IMR-90 (cell line): ENCODE measurements at regions not wholly inside any gene's neighbourhood (a gene's known extent, or its start where the extent isn't known, plus 50 kb on each side); places are given as distances from the start of the nearest gene placed in this dataset.

ENCODE experiments used
- ATAC-seq: fragments of 200-7000 bp; cut with Tn5 transposase; 2 replicates; pipeline ENCODE4 v1.9.1; 2020; ENCODE audit warnings: low read depth, mild to moderate bottlenecking, moderate library complexity
- BruUV-seq: library from RNA; stranded (reverse); fragments of 400-500 nt; replicated peaks from 2 replicates; lab custom pipeline; 2021; lab: Mats Ljungman, UMichigan
- CTCF ChIA-PET: fragments of 300-600 bp; formaldehyde crosslinking; extraction: SDS; loops from one replicate; lab custom pipeline; 2021; ENCODE audit warnings: antibody characterized with exemption; lab: Yijun Ruan, JAX
- POLR2A ChIA-PET: fragments of 300-600 bp; sonication (Branson Sonifier 250); formaldehyde crosslinking; loops from one replicate; lab custom pipeline; 2022; ENCODE audit warnings: antibody characterized with exemption; ENCODE audit not compliant: unreplicated experiment; lab: Charles Lee
- DNase-seq: peaks from one replicate; pipeline ENCODE4 v3.0.0; 2013
- H2AFZ ChIP-seq: replicated peaks from 2 replicates; pipeline ENCODE3; 2013; ENCODE audit warnings: low read length, mild to moderate bottlenecking; ENCODE audit not compliant: poor library complexity
- H2AK5ac ChIP-seq: 2 replicates; pipeline ENCODE4 v1.6.1; 2013; ENCODE audit warnings: low read depth, low read length, inconsistent platforms
- H2AK9ac ChIP-seq: replicated peaks from 2 replicates; pipeline ENCODE3; 2013; ENCODE audit warnings: mild to moderate bottlenecking, low read depth, low read length, moderate library complexity; ENCODE audit not compliant: poor library complexity
- H2BK120ac ChIP-seq: 2 replicates; pipeline ENCODE4 v1.6.1; 2013; ENCODE audit warnings: low read depth, low read length, inconsistent platforms
- H2BK15ac ChIP-seq: 3 replicates; pipeline ENCODE4 v1.6.1; 2013; ENCODE audit warnings: low read depth, low read length, inconsistent platforms
- H2BK20ac ChIP-seq: 2 replicates; pipeline ENCODE4 v1.6.1; 2013; ENCODE audit warnings: low read depth, mild to moderate bottlenecking, inconsistent platforms, low read length, moderate library complexity
- H2BK5ac ChIP-seq: 2 replicates; pipeline ENCODE4 v1.6.1; 2013; ENCODE audit warnings: mild to moderate bottlenecking, low read depth, low read length, inconsistent platforms; ENCODE audit not compliant: poor library complexity, severe bottlenecking
- H3K14ac ChIP-seq: replicated peaks from 2 replicates; pipeline ENCODE4 v1.6.1; 2013; ENCODE audit warnings: low read depth, low read length, inconsistent platforms
- H3K18ac ChIP-seq: 2 replicates; pipeline ENCODE4 v1.6.1; 2013; ENCODE audit warnings: low read depth, low read length, control low read depth
- H3K23ac ChIP-seq: 2 replicates; pipeline ENCODE4 v1.6.1; 2013; ENCODE audit warnings: low read depth, low read length, inconsistent platforms
- H3K27ac ChIP-seq: 2 replicates; pipeline ENCODE4 v1.5.1; 2013; ENCODE audit warnings: mild to moderate bottlenecking, control low read depth, low read length; ENCODE audit not compliant: insufficient read depth
- H3K27me3 ChIP-seq: 2 replicates; pipeline ENCODE4 v1.6.1; 2013; ENCODE audit warnings: low read length; ENCODE audit not compliant: control insufficient read depth, insufficient read depth
- H3K36me3 ChIP-seq: 2 replicates; pipeline ENCODE4 v1.6.1; 2013; ENCODE audit warnings: low read length, mixed read lengths; ENCODE audit not compliant: control insufficient read depth, insufficient read depth
- H3K4ac ChIP-seq: 2 replicates; pipeline ENCODE4 v1.6.1; 2013; ENCODE audit warnings: low read depth, low read length, inconsistent platforms
- H3K4me1 ChIP-seq: 2 replicates; pipeline ENCODE4 v1.6.1; 2013; ENCODE audit warnings: low read length, mixed read lengths; ENCODE audit not compliant: control insufficient read depth, insufficient read depth
- H3K4me2 ChIP-seq: 2 replicates; pipeline ENCODE4 v1.6.1; 2013; ENCODE audit warnings: low read depth, mild to moderate bottlenecking, control low read depth, low read length, moderate library complexity
- H3K4me3 ChIP-seq: 2 replicates; pipeline ENCODE4 v1.5.1; 2013; ENCODE audit warnings: low read depth, mild to moderate bottlenecking, control low read depth, low read length, moderate library complexity; ENCODE audit not compliant: insufficient read depth
- H3K56ac ChIP-seq: 2 replicates; pipeline ENCODE4 v1.6.1; 2013; ENCODE audit warnings: low read length, inconsistent platforms; ENCODE audit not compliant: insufficient read depth; ENCODE audit errors: extremely low read depth
- H3K79me1 ChIP-seq, 2 experiments: 2 replicates each; pipeline ENCODE4 v1.6.1; 2013; ENCODE audit warnings: low read length in 2 of 2, inconsistent platforms in 1 of 2, low read depth in 1 of 2
- H3K9ac ChIP-seq: 2 replicates; pipeline ENCODE4 v1.6.1; 2013; ENCODE audit warnings: low read depth, low read length, control low read depth
- H3K9me1 ChIP-seq: 2 replicates; pipeline ENCODE4 v1.6.1; 2013; ENCODE audit warnings: low read length, inconsistent platforms; ENCODE audit not compliant: insufficient read depth
- H3K9me3 ChIP-seq: 2 replicates; pipeline ENCODE4 v1.6.1; 2013; ENCODE audit warnings: low read length; ENCODE audit not compliant: control insufficient read depth, insufficient read depth
- H4K20me1 ChIP-seq: 2 replicates; pipeline ENCODE4 v1.6.1; 2013; ENCODE audit warnings: low read length, inconsistent platforms; ENCODE audit not compliant: insufficient read depth
- H4K5ac ChIP-seq: 2 replicates; pipeline ENCODE4 v1.6.1; 2013; ENCODE audit warnings: mild to moderate bottlenecking, low read depth, low read length, control low read depth
- H4K8ac ChIP-seq, 2 experiments: 2 replicates each; pipeline ENCODE4 v1.6.1; 2013; ENCODE audit warnings: low read depth in 2 of 2, low read length in 2 of 2, control low read depth in 1 of 2, inconsistent platforms in 1 of 2
- H4K91ac ChIP-seq: 2 replicates; pipeline ENCODE4 v1.6.1; 2013; ENCODE audit warnings: low read depth, low read length, inconsistent platforms; ENCODE audit not compliant: insufficient read depth
- BHLHE40 ChIP-seq: fragments of 150-350 bp; IDR thresholded peaks from 2 replicates; pipeline ENCODE4 v1.6.1; 2016; ENCODE audit warnings: mild to moderate bottlenecking, low read depth, low read length
- CEBPB ChIP-seq: IDR thresholded peaks from 2 replicates; pipeline ENCODE4 v1.6.1; 2012; ENCODE audit warnings: low read depth, low read length, improper control_type of control experiment
- CHD1 ChIP-seq: IDR thresholded peaks from 2 replicates; pipeline ENCODE4 v1.6.1; 2012; ENCODE audit warnings: low read depth, low read length, improper control_type of control experiment
- CTCF ChIP-seq: conservative IDR thresholded peaks from 2 replicates; pipeline ENCODE4 v1.5.1; 2012; ENCODE audit warnings: mild to moderate bottlenecking, low read depth, low read length, improper control_type of control experiment
- ELK1 ChIP-seq: fragments of 150-350 bp; IDR thresholded peaks from 2 replicates; pipeline ENCODE4 v1.6.1; 2016; ENCODE audit warnings: low read depth, mild to moderate bottlenecking, low read length, moderate library complexity, borderline replicate concordance
- FOS ChIP-seq: fragments of 150-350 bp; IDR thresholded peaks from 2 replicates; pipeline ENCODE4 v1.6.1; 2016; ENCODE audit warnings: low read depth, low read length
- MAFK ChIP-seq: IDR thresholded peaks from 2 replicates; pipeline ENCODE4 v1.6.1; 2012; ENCODE audit warnings: low read depth, low read length, improper control_type of control experiment
- MAZ ChIP-seq: IDR thresholded peaks from 2 replicates; pipeline ENCODE4 v1.6.1; 2012; ENCODE audit warnings: low read depth, mild to moderate bottlenecking, low read length, improper control_type of control experiment, moderate library complexity, borderline replicate concordance
- MXI1 ChIP-seq: IDR thresholded peaks from 2 replicates; pipeline ENCODE4 v1.6.1; 2012; ENCODE audit warnings: low read depth, mild to moderate bottlenecking, low read length, moderate library complexity, borderline replicate concordance
- NFE2L2 ChIP-seq: fragments of 150-350 bp; IDR thresholded peaks from 2 replicates; pipeline ENCODE4 v1.6.1; 2016; ENCODE audit warnings: low read depth, mild to moderate bottlenecking, low read length
- POLR2A ChIP-seq: IDR thresholded peaks from 2 replicates; pipeline ENCODE4 v1.6.1; 2012; ENCODE audit warnings: mild to moderate bottlenecking, low read depth, low read length
- RAD21 ChIP-seq: IDR thresholded peaks from 2 replicates; pipeline ENCODE4 v1.6.1; 2012; ENCODE audit warnings: low read length, improper control_type of control experiment
- RCOR1 ChIP-seq: IDR thresholded peaks from 2 replicates; pipeline ENCODE4 v1.6.1; 2012; ENCODE audit warnings: mild to moderate bottlenecking, low read length, improper control_type of control experiment; ENCODE audit not compliant: insufficient replicate concordance
- RFX5 ChIP-seq: IDR thresholded peaks from 2 replicates; pipeline ENCODE4 v1.8.0; 2012; ENCODE audit warnings: low read depth, mild to moderate bottlenecking, low read length, moderate library complexity
- SMC3 ChIP-seq: fragments of 150-350 bp; IDR thresholded peaks from 2 replicates; pipeline ENCODE4 v1.6.1; 2016; ENCODE audit warnings: low read depth, mild to moderate bottlenecking, antibody characterized with exemption, low read length, moderate library complexity
- USF2 ChIP-seq: fragments of 150-350 bp; IDR thresholded peaks from 2 replicates; pipeline ENCODE4 v1.6.1; 2017; ENCODE audit warnings: mild to moderate bottlenecking, antibody characterized with exemption, low read length, low read depth
- WGBS, 2 experiments: methylation state at CpG; one replicate each; pipeline versions ENCODE4 v1.1.5 to v1.1.7; 2013; ENCODE audit warnings: missing lambda C conversion rate in 2 of 2; ENCODE audit not compliant: insufficient read length in 1 of 2; ENCODE audit errors: extremely low coverage in 2 of 2; 5-methylcytosine and 5-hydroxymethylcytosine counted together
- dilution Hi-C: fragments of 300-500 bp; cut with HindIII; formaldehyde crosslinking; loops from one replicate; pipeline ENCODE4 v1.14.3; 2018; ENCODE audit warnings: low sequenced_read_pairs; ENCODE audit not compliant: unreplicated experiment
- in situ Hi-C: fragments of 300-500 bp; cut with MboI; formaldehyde crosslinking; loops from 3 replicates; pipeline ENCODE4 v1.14.3; 2019; ENCODE audit warnings: low sequenced_read_pairs, inconsistent platforms, mixed read lengths
- intact Hi-C: fragments of 100-400 bp; cut with micrococcal nuclease; formaldehyde crosslinking; loops from 2 replicates; pipeline ENCODE4 v1.10.0; 2022

GRCh38 chr4:85028910-85029309 is 62.4 kb upstream of the WDFY3 start:
- intact Hi-C loops: no loop called here
- Histone ChIP-seq H3K4me3 (no peak overlapping the region), H3K36me3 (no peaks in the 10 kb centered on the region), H2AK5ac (no peak overlapping the region), H4K5ac (no peak overlapping the region), H3K4ac (no peak overlapping the region), H2AK9ac (no peak overlapping the region), H2BK15ac (no peak overlapping the region), H2BK5ac (no peak overlapping the region), H3K18ac (no peak overlapping the region), H3K23ac (no peak overlapping the region), H2BK120ac (no peak overlapping the region), H4K20me1 (no peaks in the 10 kb centered on the region), H3K14ac (no peak overlapping the region), H2BK20ac (no peak overlapping the region), H3K4me1 (no peaks in the 10 kb centered on the region), H3K79me1 (no peaks in the 10 kb centered on the region), H3K9me3 (no peaks in the 10 kb centered on the region), H2AFZ (no peak overlapping the region), H3K56ac (no peak overlapping the region), H3K27me3 (no peaks in the 10 kb centered on the region), H4K91ac (no peak overlapping the region), H3K4me2 (no peak overlapping the region), H3K27ac (no peak overlapping the region), H3K9me1 (no peaks in the 10 kb centered on the region), H3K9ac (no peak overlapping the region), H4K8ac (no peak overlapping the region)
- ATAC-seq (no peak), DNase-seq (peak; percentile 22)
- in situ Hi-C loops: no loop called here
- 63% methylated on average over 2 of the region's 4 CpGs; no CpG with 5 or more reads in 1 of the 2 experiments for WGBS, 2 experiments
- BruUV-seq: no TSS peak
- POLR2A ChIA-PET: no interaction called here
- dilution Hi-C loops: no loop called here
- TF ChIP-seq RAD21 (no peak), MAFK (no peak), RFX5 (no peak), BHLHE40 (no peak), USF2 (no peak), CHD1 (no peak), FOS (no peak), RCOR1 (no peak), MXI1 (no peak), POLR2A (no peak), CEBPB (no peak), SMC3 (no peak), ELK1 (no peak), CTCF (no peak), MAZ (no peak), NFE2L2 (no peak)
- CTCF ChIA-PET: no interaction called here
